IMR-90 (cell line): ENCODE measurements at regions not wholly inside any gene's neighbourhood (a gene's known extent, or its start where the extent isn't known, plus 50 kb on each side); places are given as distances from the start of the nearest gene placed in this dataset.
A peak's percentile ranks its signal among the peaks of the same experiment; 100 is the strongest.

ENCODE experiments used
- ATAC-seq: fragments of 200-7000 bp; cut with Tn5 transposase; 2 replicates; pipeline ENCODE4 v1.9.1; 2020; ENCODE audit warnings: low read depth, mild to moderate bottlenecking, moderate library complexity
- BruUV-seq: library from RNA; stranded (reverse); fragments of 400-500 nt; replicated peaks from 2 replicates; lab custom pipeline; 2021; lab: Mats Ljungman, UMichigan
- CTCF ChIA-PET: fragments of 300-600 bp; formaldehyde crosslinking; extraction: SDS; loops from one replicate; lab custom pipeline; 2021; ENCODE audit warnings: antibody characterized with exemption; lab: Yijun Ruan, JAX
- POLR2A ChIA-PET: fragments of 300-600 bp; sonication (Branson Sonifier 250); formaldehyde crosslinking; loops from one replicate; lab custom pipeline; 2022; ENCODE audit warnings: antibody characterized with exemption; ENCODE audit not compliant: unreplicated experiment; lab: Charles Lee
- DNase-seq: peaks from one replicate; pipeline ENCODE4 v3.0.0; 2013
- H2AFZ ChIP-seq: replicated peaks from 2 replicates; pipeline ENCODE3; 2013; ENCODE audit warnings: low read length, mild to moderate bottlenecking; ENCODE audit not compliant: poor library complexity
- H2AK5ac ChIP-seq: 2 replicates; pipeline ENCODE4 v1.6.1; 2013; ENCODE audit warnings: low read depth, low read length, inconsistent platforms
- H2AK9ac ChIP-seq: replicated peaks from 2 replicates; pipeline ENCODE3; 2013; ENCODE audit warnings: mild to moderate bottlenecking, low read depth, low read length, moderate library complexity; ENCODE audit not compliant: poor library complexity
- H2BK120ac ChIP-seq: 2 replicates; pipeline ENCODE4 v1.6.1; 2013; ENCODE audit warnings: low read depth, low read length, inconsistent platforms
- H2BK15ac ChIP-seq: 3 replicates; pipeline ENCODE4 v1.6.1; 2013; ENCODE audit warnings: low read depth, low read length, inconsistent platforms
- H2BK20ac ChIP-seq: 2 replicates; pipeline ENCODE4 v1.6.1; 2013; ENCODE audit warnings: low read depth, mild to moderate bottlenecking, inconsistent platforms, low read length, moderate library complexity
- H2BK5ac ChIP-seq: 2 replicates; pipeline ENCODE4 v1.6.1; 2013; ENCODE audit warnings: mild to moderate bottlenecking, low read depth, low read length, inconsistent platforms; ENCODE audit not compliant: poor library complexity, severe bottlenecking
- H3K14ac ChIP-seq: replicated peaks from 2 replicates; pipeline ENCODE4 v1.6.1; 2013; ENCODE audit warnings: low read depth, low read length, inconsistent platforms
- H3K18ac ChIP-seq: 2 replicates; pipeline ENCODE4 v1.6.1; 2013; ENCODE audit warnings: low read depth, low read length, control low read depth
- H3K23ac ChIP-seq: 2 replicates; pipeline ENCODE4 v1.6.1; 2013; ENCODE audit warnings: low read depth, low read length, inconsistent platforms
- H3K27ac ChIP-seq: 2 replicates; pipeline ENCODE4 v1.5.1; 2013; ENCODE audit warnings: mild to moderate bottlenecking, control low read depth, low read length; ENCODE audit not compliant: insufficient read depth
- H3K27me3 ChIP-seq: 2 replicates; pipeline ENCODE4 v1.6.1; 2013; ENCODE audit warnings: low read length; ENCODE audit not compliant: control insufficient read depth, insufficient read depth
- H3K36me3 ChIP-seq: 2 replicates; pipeline ENCODE4 v1.6.1; 2013; ENCODE audit warnings: low read length, mixed read lengths; ENCODE audit not compliant: control insufficient read depth, insufficient read depth
- H3K4ac ChIP-seq: 2 replicates; pipeline ENCODE4 v1.6.1; 2013; ENCODE audit warnings: low read depth, low read length, inconsistent platforms
- H3K4me1 ChIP-seq: 2 replicates; pipeline ENCODE4 v1.6.1; 2013; ENCODE audit warnings: low read length, mixed read lengths; ENCODE audit not compliant: control insufficient read depth, insufficient read depth
- H3K4me2 ChIP-seq: 2 replicates; pipeline ENCODE4 v1.6.1; 2013; ENCODE audit warnings: low read depth, mild to moderate bottlenecking, control low read depth, low read length, moderate library complexity
- H3K4me3 ChIP-seq: 2 replicates; pipeline ENCODE4 v1.5.1; 2013; ENCODE audit warnings: low read depth, mild to moderate bottlenecking, control low read depth, low read length, moderate library complexity; ENCODE audit not compliant: insufficient read depth
- H3K56ac ChIP-seq: 2 replicates; pipeline ENCODE4 v1.6.1; 2013; ENCODE audit warnings: low read length, inconsistent platforms; ENCODE audit not compliant: insufficient read depth; ENCODE audit errors: extremely low read depth
- H3K79me1 ChIP-seq, 2 experiments: 2 replicates each; pipeline ENCODE4 v1.6.1; 2013; ENCODE audit warnings: low read length in 2 of 2, inconsistent platforms in 1 of 2, low read depth in 1 of 2
- H3K9ac ChIP-seq: 2 replicates; pipeline ENCODE4 v1.6.1; 2013; ENCODE audit warnings: low read depth, low read length, control low read depth
- H3K9me1 ChIP-seq: 2 replicates; pipeline ENCODE4 v1.6.1; 2013; ENCODE audit warnings: low read length, inconsistent platforms; ENCODE audit not compliant: insufficient read depth
- H3K9me3 ChIP-seq: 2 replicates; pipeline ENCODE4 v1.6.1; 2013; ENCODE audit warnings: low read length; ENCODE audit not compliant: control insufficient read depth, insufficient read depth
- H4K20me1 ChIP-seq: 2 replicates; pipeline ENCODE4 v1.6.1; 2013; ENCODE audit warnings: low read length, inconsistent platforms; ENCODE audit not compliant: insufficient read depth
- H4K5ac ChIP-seq: 2 replicates; pipeline ENCODE4 v1.6.1; 2013; ENCODE audit warnings: mild to moderate bottlenecking, low read depth, low read length, control low read depth
- H4K8ac ChIP-seq, 2 experiments: 2 replicates each; pipeline ENCODE4 v1.6.1; 2013; ENCODE audit warnings: low read depth in 2 of 2, low read length in 2 of 2, control low read depth in 1 of 2, inconsistent platforms in 1 of 2
- H4K91ac ChIP-seq: 2 replicates; pipeline ENCODE4 v1.6.1; 2013; ENCODE audit warnings: low read depth, low read length, inconsistent platforms; ENCODE audit not compliant: insufficient read depth
- BHLHE40 ChIP-seq: fragments of 150-350 bp; IDR thresholded peaks from 2 replicates; pipeline ENCODE4 v1.6.1; 2016; ENCODE audit warnings: mild to moderate bottlenecking, low read depth, low read length
- CEBPB ChIP-seq: IDR thresholded peaks from 2 replicates; pipeline ENCODE4 v1.6.1; 2012; ENCODE audit warnings: low read depth, low read length, improper control_type of control experiment
- CHD1 ChIP-seq: IDR thresholded peaks from 2 replicates; pipeline ENCODE4 v1.6.1; 2012; ENCODE audit warnings: low read depth, low read length, improper control_type of control experiment
- FOS ChIP-seq: fragments of 150-350 bp; IDR thresholded peaks from 2 replicates; pipeline ENCODE4 v1.6.1; 2016; ENCODE audit warnings: low read depth, low read length
- MAFK ChIP-seq: IDR thresholded peaks from 2 replicates; pipeline ENCODE4 v1.6.1; 2012; ENCODE audit warnings: low read depth, low read length, improper control_type of control experiment
- MXI1 ChIP-seq: IDR thresholded peaks from 2 replicates; pipeline ENCODE4 v1.6.1; 2012; ENCODE audit warnings: low read depth, mild to moderate bottlenecking, low read length, moderate library complexity, borderline replicate concordance
- NFE2L2 ChIP-seq: fragments of 150-350 bp; IDR thresholded peaks from 2 replicates; pipeline ENCODE4 v1.6.1; 2016; ENCODE audit warnings: low read depth, mild to moderate bottlenecking, low read length
- POLR2A ChIP-seq: IDR thresholded peaks from 2 replicates; pipeline ENCODE4 v1.6.1; 2012; ENCODE audit warnings: mild to moderate bottlenecking, low read depth, low read length
- RAD21 ChIP-seq: IDR thresholded peaks from 2 replicates; pipeline ENCODE4 v1.6.1; 2012; ENCODE audit warnings: low read length, improper control_type of control experiment
- RCOR1 ChIP-seq: IDR thresholded peaks from 2 replicates; pipeline ENCODE4 v1.6.1; 2012; ENCODE audit warnings: mild to moderate bottlenecking, low read length, improper control_type of control experiment; ENCODE audit not compliant: insufficient replicate concordance
- RFX5 ChIP-seq: IDR thresholded peaks from 2 replicates; pipeline ENCODE4 v1.8.0; 2012; ENCODE audit warnings: low read depth, mild to moderate bottlenecking, low read length, moderate library complexity
- SMC3 ChIP-seq: fragments of 150-350 bp; IDR thresholded peaks from 2 replicates; pipeline ENCODE4 v1.6.1; 2016; ENCODE audit warnings: low read depth, mild to moderate bottlenecking, antibody characterized with exemption, low read length, moderate library complexity
- WGBS, 2 experiments: methylation state at CpG; one replicate each; pipeline versions ENCODE4 v1.1.5 to v1.1.7; 2013; ENCODE audit warnings: missing lambda C conversion rate in 2 of 2; ENCODE audit not compliant: insufficient read length in 1 of 2; ENCODE audit errors: extremely low coverage in 2 of 2; 5-methylcytosine and 5-hydroxymethylcytosine counted together
- dilution Hi-C: fragments of 300-500 bp; cut with HindIII; formaldehyde crosslinking; loops from one replicate; pipeline ENCODE4 v1.14.3; 2018; ENCODE audit warnings: low sequenced_read_pairs; ENCODE audit not compliant: unreplicated experiment
- in situ Hi-C: fragments of 300-500 bp; cut with MboI; formaldehyde crosslinking; loops from 3 replicates; pipeline ENCODE4 v1.14.3; 2019; ENCODE audit warnings: low sequenced_read_pairs, inconsistent platforms, mixed read lengths
- intact Hi-C: fragments of 100-400 bp; cut with micrococcal nuclease; formaldehyde crosslinking; loops from 2 replicates; pipeline ENCODE4 v1.10.0; 2022
- TF ChIP-seq, protein P1 (sequence below): conservative IDR thresholded peaks from 2 replicates; pipeline ENCODE4 v1.5.1; 2012; ENCODE audit warnings: mild to moderate bottlenecking, low read depth, low read length, improper control_type of control experiment

DNA sequence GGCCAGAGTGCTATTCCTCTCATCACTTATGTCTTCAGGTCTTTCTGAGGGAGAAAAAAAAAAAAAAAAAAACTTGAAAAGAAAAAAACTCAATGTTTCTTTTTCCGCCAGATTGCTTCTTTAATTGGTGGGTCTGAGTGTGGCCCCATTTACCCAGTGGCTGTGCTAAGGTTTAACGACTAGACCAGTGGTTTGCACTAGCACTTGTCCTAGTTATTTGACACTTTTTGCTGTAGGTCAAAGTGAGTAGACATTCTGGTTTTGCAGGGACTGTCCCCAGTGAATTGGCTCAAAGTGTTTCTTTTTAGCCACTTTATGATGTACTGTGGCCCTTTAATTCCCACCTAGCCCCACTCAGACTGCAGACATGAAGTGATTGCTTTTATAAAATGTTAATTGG is 273.3 kb downstream of the PTEN start:
- DNase-seq (no peak), ATAC-seq (no peak)
- Histone ChIP-seq H2BK20ac (peak overlapping the region; percentile 30; the same call in 1 of the 2 replicates), H2AK5ac (no peak overlapping the region), H4K91ac (no peak overlapping the region), H3K27me3 (no peaks in the 10 kb centered on the region), H2AK9ac (no peak overlapping the region), H3K4me2 (no peak overlapping the region), H3K79me1 (no peaks in the 10 kb centered on the region), H4K8ac (no peak overlapping the region), H4K20me1 (no peaks in the 10 kb centered on the region), H3K9me1 (no peaks in the 10 kb centered on the region), H2BK5ac (no peak overlapping the region), H3K23ac (no peak overlapping the region), H3K9ac (no peak overlapping the region), H2BK120ac (no peak overlapping the region), H3K18ac (no peak overlapping the region), H3K4me1 (peaks cover 3% of the 10 kb centered on the region; the same call in 1 of the 2 replicates), H4K5ac (no peak overlapping the region), H2BK15ac (no peak overlapping the region), H3K4ac (no peak overlapping the region), H3K27ac (no peak overlapping the region), H3K56ac (no peak overlapping the region), H3K9me3 (no peaks in the 10 kb centered on the region), H3K36me3 (no peaks in the 10 kb centered on the region), H2AFZ (no peak overlapping the region), H3K14ac (no peak overlapping the region), H3K4me3 (no peak overlapping the region)
- WGBS, 2 experiments = 100% methylated on average over 1 of the region's 2 CpGs; no CpG with 5 or more reads in 1 of the 2 experiments
- CTCF ChIA-PET = no interaction called here
- no TSS peak for BruUV-seq
- dilution Hi-C loops (no loop called here), in situ Hi-C loops (no loop called here), intact Hi-C loops (no loop called here)
- TF ChIP-seq RFX5 (no peak), POLR2A (no peak), MAFK (no peak), NFE2L2 (no peak), MXI1 (no peak), RAD21 (no peak), SMC3 (no peak), BHLHE40 (no peak), FOS (no peak), CHD1 (no peak), RCOR1 (no peak), CEBPB (no peak)
- TF ChIP-seq, protein P1, sequence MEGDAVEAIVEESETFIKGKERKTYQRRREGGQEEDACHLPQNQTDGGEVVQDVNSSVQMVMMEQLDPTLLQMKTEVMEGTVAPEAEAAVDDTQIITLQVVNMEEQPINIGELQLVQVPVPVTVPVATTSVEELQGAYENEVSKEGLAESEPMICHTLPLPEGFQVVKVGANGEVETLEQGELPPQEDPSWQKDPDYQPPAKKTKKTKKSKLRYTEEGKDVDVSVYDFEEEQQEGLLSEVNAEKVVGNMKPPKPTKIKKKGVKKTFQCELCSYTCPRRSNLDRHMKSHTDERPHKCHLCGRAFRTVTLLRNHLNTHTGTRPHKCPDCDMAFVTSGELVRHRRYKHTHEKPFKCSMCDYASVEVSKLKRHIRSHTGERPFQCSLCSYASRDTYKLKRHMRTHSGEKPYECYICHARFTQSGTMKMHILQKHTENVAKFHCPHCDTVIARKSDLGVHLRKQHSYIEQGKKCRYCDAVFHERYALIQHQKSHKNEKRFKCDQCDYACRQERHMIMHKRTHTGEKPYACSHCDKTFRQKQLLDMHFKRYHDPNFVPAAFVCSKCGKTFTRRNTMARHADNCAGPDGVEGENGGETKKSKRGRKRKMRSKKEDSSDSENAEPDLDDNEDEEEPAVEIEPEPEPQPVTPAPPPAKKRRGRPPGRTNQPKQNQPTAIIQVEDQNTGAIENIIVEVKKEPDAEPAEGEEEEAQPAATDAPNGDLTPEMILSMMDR = no peak
- POLR2A ChIA-PET = no interaction called here
